ENCODE measurements at regions not wholly inside any gene's neighbourhood (a gene's known extent, or its start where the extent isn't known, plus 50 kb on each side); places are given as distances from the start of the nearest gene placed in this dataset.

GRCh38 chr6:66054967-66055366, 347.9 kb upstream of the EYS start:
- POLR2A ChIA-PET, result no interaction called here
- Histone ChIP-seq H3K36me3 (ENCODE audit: insufficient read depth, low read length) (no peaks in the 10 kb centered on the region), H3K9me3 (ENCODE audit: control insufficient read depth in 1 of 2, insufficient read depth in 1 of 2, low read length in 2 of 2) (no peaks in the 10 kb centered on the region), H3K27me3 (ENCODE audit: control insufficient read depth in 1 of 2, insufficient read depth in 2 of 2, low read length in 2 of 2) (no peaks in the 10 kb centered on the region), H3K4me1 (ENCODE audit: insufficient read depth, low read length) (no peaks in the 10 kb centered on the region), H3K27ac (ENCODE audit: low read depth in 1 of 2, low read length in 2 of 2) (no peak overlapping the region), H3K4me3 (ENCODE audit: low read length) (no peak overlapping the region)
- TF ChIP-seq CTCF (IDR thresholded peaks at IDR 0.05), result no peak
- Mint-ChIP-seq H3K27ac (no peak overlapping the region), H3K27me3 (no peaks in the 10 kb centered on the region), H3K4me3 (no peak overlapping the region), H3K4me1 (ENCODE audit: low read depth) (no peaks in the 10 kb centered on the region), H3K9me3 (peaks cover 15% of the 10 kb centered on the region), H3K36me3 (ENCODE audit: low read depth) (no peaks in the 10 kb centered on the region)
- intact Hi-C loops (cut with DNase I, micrococcal nuclease), result no loop called here
- DNase-seq (no peak), ATAC-seq (ENCODE audit: poor library complexity) (no peak)
- CTCF ChIA-PET, result no interaction called here

- no peak for DNase-seq
- no peaks in the 10 kb centered on the region for H3K36me3 ChIP-seq (ENCODE audit: insufficient read depth, low read length)
- Mint-ChIP-seq H3K36me3 (ENCODE audit: low read depth) (no peaks in the 10 kb centered on the region), H3K4me3 (no peak overlapping the region), H3K9me3 (peaks cover 17% of the 10 kb centered on the region), H3K27ac (no peak overlapping the region), H3K4me1 (ENCODE audit: low read depth) (no peaks in the 10 kb centered on the region), H3K27me3 (no peaks in the 10 kb centered on the region)
- no peak overlapping the region for H3K27ac ChIP-seq (ENCODE audit: low read depth in 1 of 2, low read length in 2 of 2)
- POLR2A ChIA-PET, result no interaction called here
- no peaks in the 10 kb centered on the region for H3K27me3 ChIP-seq (ENCODE audit: control insufficient read depth in 1 of 2, insufficient read depth in 2 of 2, low read length in 2 of 2)
- peaks cover 0 to 4% of the 10 kb centered on the region in 2 experiments for H3K9me3 ChIP-seq (ENCODE audit: control insufficient read depth in 1 of 2, insufficient read depth in 1 of 2, low read length in 2 of 2)
- no peak for ATAC-seq (ENCODE audit: poor library complexity)
- no peak for TF ChIP-seq CTCF (IDR thresholded peaks at IDR 0.05)
- no peak overlapping the region for H3K4me3 ChIP-seq (ENCODE audit: low read length)
- CTCF ChIA-PET, result no interaction called here
- H3K4me1 ChIP-seq (ENCODE audit: insufficient read depth, low read length), result no peaks in the 10 kb centered on the region
- intact Hi-C loops (cut with DNase I, micrococcal nuclease), result no loop called here
Observed at GRCh38 chr6:66051812-66052211, 344.8 kb upstream of the EYS start.

GRCh38 chr6:66048684-66049474, 341.9 kb upstream of the EYS start:
- POLR2A ChIA-PET, result no interaction called here
- ATAC-seq (ENCODE audit: poor library complexity), result no peak
- CTCF ChIA-PET, result no interaction called here
- no peaks in the 10 kb centered on the region for H3K4me1 Mint-ChIP-seq (ENCODE audit: low read depth)
- peaks cover 18% of the 10 kb centered on the region for H3K9me3 Mint-ChIP-seq
- no peak overlapping the region for H3K27ac ChIP-seq (ENCODE audit: low read depth in 1 of 2, low read length in 2 of 2)
- H3K36me3 ChIP-seq (ENCODE audit: insufficient read depth, low read length), result no peaks in the 10 kb centered on the region
- TF ChIP-seq CTCF (IDR thresholded peaks at IDR 0.05), result no peak
- no peak overlapping the region for H3K4me3 ChIP-seq (ENCODE audit: low read length)
- no peak for DNase-seq
- intact Hi-C loops (cut with DNase I, micrococcal nuclease), result no loop called here
- H3K4me3 Mint-ChIP-seq, result no peak overlapping the region
- no peak overlapping the region for H3K27ac Mint-ChIP-seq
- H3K27me3 ChIP-seq (ENCODE audit: control insufficient read depth in 1 of 2, insufficient read depth in 2 of 2, low read length in 2 of 2), result no peaks in the 10 kb centered on the region
- H3K9me3 ChIP-seq (ENCODE audit: control insufficient read depth in 1 of 2, insufficient read depth in 1 of 2, low read length in 2 of 2), result peaks cover 4 to 10% of the 10 kb centered on the region in 2 experiments
- no peaks in the 10 kb centered on the region for H3K36me3 Mint-ChIP-seq (ENCODE audit: low read depth)
- H3K4me1 ChIP-seq (ENCODE audit: insufficient read depth, low read length), result no peaks in the 10 kb centered on the region
- H3K27me3 Mint-ChIP-seq, result no peaks in the 10 kb centered on the region
